ENCODE measurements at regions not wholly inside any gene's neighbourhood (a gene's known extent, or its start where the extent isn't known, plus 50 kb on each side); places are given as distances from the start of the nearest gene placed in this dataset.

DNA sequence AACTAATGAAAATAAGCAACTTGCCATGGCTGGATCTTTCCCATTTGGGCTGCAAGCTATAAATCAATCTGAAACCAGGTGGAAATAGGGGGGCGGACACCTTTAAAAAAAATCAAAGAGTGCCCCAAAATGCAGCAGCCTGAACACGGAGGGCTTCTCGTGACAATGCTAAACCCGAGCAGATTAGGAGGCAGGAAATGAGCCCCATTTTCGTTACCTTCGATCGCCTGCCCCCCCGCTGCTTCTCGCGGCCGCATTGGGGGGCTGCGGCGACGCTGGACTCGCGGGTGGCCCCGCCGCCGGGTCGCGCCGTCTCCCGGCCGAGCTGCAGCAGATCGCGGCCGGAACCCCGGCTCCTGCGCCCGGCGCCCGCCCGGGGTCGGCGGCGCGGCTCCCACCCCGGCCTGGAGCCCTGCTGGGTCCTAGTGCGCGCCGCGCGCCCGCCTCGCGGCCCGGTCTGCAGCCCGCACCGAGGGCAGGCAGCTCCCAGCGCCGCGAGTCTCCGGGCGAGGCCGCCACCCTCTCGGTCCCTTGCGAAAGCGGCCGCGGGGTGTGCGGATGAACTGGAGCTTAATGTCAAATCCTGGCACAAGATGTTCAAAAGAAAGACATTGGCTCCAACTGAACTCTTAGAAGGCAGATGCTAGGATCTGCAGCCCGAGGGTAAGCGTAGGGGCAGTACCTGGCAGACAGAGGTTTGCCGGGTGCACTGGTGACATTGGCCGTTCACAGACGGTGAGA is 201.9 kb upstream of the FOXN3 start:
- Mint-ChIP-seq H3K9me3 (no peaks in the 10 kb centered on the region), H3K27me3 (no peaks in the 10 kb centered on the region), H3K27ac (peak overlapping the region; percentile 97), H3K36me3 (ENCODE audit: low read depth) (peaks cover 10% of the 10 kb centered on the region), H3K4me1 (peaks cover 63% of the 10 kb centered on the region), H3K4me3 (peak overlapping the region; percentile 89)
- peak; percentile 75 for DNase-seq
- CTCF ChIA-PET, result interaction anchor here (0.6 to 1.4 kb wide), 4 partner anchors 11 to 84 kb away, joined by 3 to 4 read pairs (median 4); no protein-coding TSS in a partner anchor
- POLR2A ChIA-PET, result no interaction called here

GRCh38 chr14:89618330-89618708 is 201.3 kb upstream of the FOXN3 start:
- DNase-seq, result no peak
- peaks cover 11% of the 10 kb centered on the region for H3K36me3 Mint-ChIP-seq (ENCODE audit: low read depth)
- no peaks in the 10 kb centered on the region for H3K9me3 Mint-ChIP-seq
- CTCF ChIA-PET, result interaction anchor here (0.8 to 1.4 kb wide), 2 partner anchors 85 to 193 kb away, joined by 3 read pairs; no protein-coding TSS in a partner anchor
- H3K27ac Mint-ChIP-seq, result peak overlapping the region; percentile 96
- H3K4me1 Mint-ChIP-seq, result peaks cover 70% of the 10 kb centered on the region
- H3K4me3 Mint-ChIP-seq, result peak overlapping the region; percentile 89
- no peaks in the 10 kb centered on the region for H3K27me3 Mint-ChIP-seq
- POLR2A ChIA-PET, result no interaction called here

- POLR2A ChIA-PET, result interaction anchor here (0.7 kb wide), 1 partner anchor 34 kb away, joined by 3 read pairs; no protein-coding TSS in a partner anchor
- H3K9me3 Mint-ChIP-seq, result no peaks in the 10 kb centered on the region
- peaks cover 74% of the 10 kb centered on the region for H3K4me1 Mint-ChIP-seq
- CTCF ChIA-PET, result interaction anchor here (0.6 to 1.4 kb wide), 3 partner anchors 86 to 295 kb away, joined by 3 read pairs; no protein-coding TSS in a partner anchor
- H3K27ac Mint-ChIP-seq, result peak overlapping the region; percentile 96
- no peaks in the 10 kb centered on the region for H3K27me3 Mint-ChIP-seq
- peaks cover 15% of the 10 kb centered on the region for H3K36me3 Mint-ChIP-seq (ENCODE audit: low read depth)
- peak overlapping the region; percentile 89 for H3K4me3 Mint-ChIP-seq
- peak; percentile 44 for DNase-seq
Observed at GRCh38 chr14:89617481-89618329, 200.7 kb upstream of the FOXN3 start.

DNA sequence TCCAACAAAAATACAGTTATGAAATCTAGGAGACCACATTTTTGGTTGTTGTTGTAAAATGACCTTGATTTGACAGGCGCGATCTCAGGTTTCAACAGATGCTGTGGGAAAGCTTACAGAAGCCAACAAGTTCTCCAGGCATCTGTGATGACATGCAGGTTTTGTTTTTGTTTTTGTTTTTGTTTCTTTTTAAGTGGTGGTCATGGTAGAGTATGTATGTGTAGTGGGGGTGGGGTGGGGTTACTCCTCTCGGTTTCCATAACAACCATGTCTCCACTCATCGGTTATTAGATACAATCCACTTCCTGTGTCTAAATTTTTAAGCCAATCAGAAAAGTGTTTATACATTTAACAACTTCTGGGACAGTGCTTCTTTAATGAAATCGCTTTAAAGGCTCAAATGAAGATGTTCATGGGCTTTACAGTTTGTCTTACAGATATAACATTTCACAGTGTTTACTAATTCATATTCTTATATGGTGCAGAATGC is 199.9 kb upstream of the FOXN3 start:
- peak overlapping the region; percentile 89 for H3K4me3 Mint-ChIP-seq

GRCh38 chr14:89616425-89616824 is 199.4 kb upstream of the FOXN3 start:
- ChIA-PET CTCF (interaction anchor here (0.6 kb wide), 2 partner anchors 10 to 166 kb away, joined by 3 read pairs; no protein-coding TSS in a partner anchor), POLR2A (interaction anchor here (0.6 kb wide), 1 partner anchor 8 kb away, joined by 3 read pairs; no protein-coding TSS in a partner anchor)
- peak overlapping the region; percentile 96 for H3K27ac Mint-ChIP-seq
- no peak for DNase-seq
- H3K4me1 Mint-ChIP-seq, result peaks cover 68% of the 10 kb centered on the region
- no peaks in the 10 kb centered on the region for H3K9me3 Mint-ChIP-seq
- H3K27me3 Mint-ChIP-seq, result no peaks in the 10 kb centered on the region
- H3K4me3 Mint-ChIP-seq, result peak overlapping the region; percentile 89
- peaks cover 21% of the 10 kb centered on the region for H3K36me3 Mint-ChIP-seq (ENCODE audit: low read depth)

More for the DNA sequence above, 199.9 kb upstream of the FOXN3 start:
- Mint-ChIP-seq H3K4me1 (peaks cover 70% of the 10 kb centered on the region), H3K27me3 (no peaks in the 10 kb centered on the region), H3K36me3 (ENCODE audit: low read depth) (peaks cover 18% of the 10 kb centered on the region), H3K9me3 (no peaks in the 10 kb centered on the region), H3K27ac (peak overlapping the region; percentile 96)
- ChIA-PET POLR2A (interaction anchor here (0.7 kb wide), 1 partner anchor 35 kb away, joined by 3 read pairs; no protein-coding TSS in a partner anchor), CTCF (interaction anchor here (0.6 kb wide), 3 partner anchors 10 to 295 kb away, joined by 3 read pairs; no protein-coding TSS in a partner anchor)
- DNase-seq, result peak; percentile 76

DNA sequence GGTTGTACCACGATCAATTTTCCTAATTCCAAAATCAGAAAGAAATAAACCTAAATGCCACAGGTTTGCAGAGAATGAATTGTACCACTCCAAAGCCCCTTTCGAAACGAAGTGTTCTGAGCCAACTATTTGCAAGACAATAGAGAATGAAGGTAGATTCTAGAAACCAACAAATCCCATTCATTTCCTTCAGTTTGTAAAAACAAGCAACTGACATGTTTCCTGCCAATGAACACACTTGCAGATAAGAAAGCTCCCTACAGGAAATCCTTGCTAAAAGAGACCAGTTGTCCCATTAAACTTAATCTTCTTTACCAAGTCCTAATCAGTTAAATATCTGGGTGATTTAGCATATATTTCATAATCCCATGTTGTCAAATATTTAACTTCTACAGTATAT is 198.4 kb upstream of the FOXN3 start:
- DNase-seq, result no peak
- ChIA-PET CTCF (no interaction called here), POLR2A (no interaction called here)
- Mint-ChIP-seq H3K4me3 (peak overlapping the region; percentile 89), H3K9me3 (peaks cover 5% of the 10 kb centered on the region), H3K4me1 (peaks cover 64% of the 10 kb centered on the region), H3K27ac (peak overlapping the region; percentile 71), H3K27me3 (no peaks in the 10 kb centered on the region), H3K36me3 (ENCODE audit: low read depth) (peaks cover 30% of the 10 kb centered on the region)

DNA sequence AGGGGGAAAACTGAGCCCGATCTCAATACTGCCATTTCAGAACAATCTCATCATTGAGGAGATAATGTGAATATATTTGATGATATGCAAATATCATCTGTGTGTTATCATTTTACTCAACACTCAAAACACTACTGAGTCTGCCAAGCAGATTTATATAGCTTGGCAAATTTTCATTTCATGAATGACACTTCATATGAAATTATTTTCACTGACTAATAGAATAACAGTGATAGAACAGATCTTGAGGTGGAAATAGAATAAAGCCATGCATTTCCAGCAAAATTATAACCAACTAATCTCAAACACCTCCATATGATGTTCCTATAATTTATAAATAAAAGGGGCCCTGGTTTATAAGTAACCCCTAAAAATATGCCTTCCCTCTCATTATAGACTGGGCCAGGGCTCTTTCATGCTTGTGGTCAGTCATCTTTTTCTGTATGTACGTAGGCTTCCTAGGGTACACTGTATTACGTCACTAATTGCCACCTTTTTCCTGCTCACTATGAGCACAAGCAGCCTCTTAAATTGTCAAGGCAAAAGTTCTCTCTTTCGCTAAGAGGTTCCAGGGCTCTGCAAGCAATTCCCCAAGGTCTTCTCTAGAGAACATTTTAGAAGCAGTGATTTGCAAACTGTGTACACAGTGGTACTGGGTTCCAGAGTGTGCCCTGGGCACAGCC is 197.1 kb upstream of the FOXN3 start:
- peaks cover 68% of the 10 kb centered on the region for H3K4me1 Mint-ChIP-seq
- CTCF ChIA-PET, result interaction anchor here (0.6 kb wide), 1 partner anchor 442 kb away, joined by 3 read pairs; no protein-coding TSS in a partner anchor
- H3K27ac Mint-ChIP-seq, result peak overlapping the region; percentile 22
- DNase-seq, result no peak
- peak overlapping the region; percentile 9 for H3K4me3 Mint-ChIP-seq
- POLR2A ChIA-PET, result no interaction called here
- peaks cover 41% of the 10 kb centered on the region for H3K36me3 Mint-ChIP-seq (ENCODE audit: low read depth)
- H3K9me3 Mint-ChIP-seq, result peaks cover 9% of the 10 kb centered on the region
- H3K27me3 Mint-ChIP-seq, result no peaks in the 10 kb centered on the region

DNA sequence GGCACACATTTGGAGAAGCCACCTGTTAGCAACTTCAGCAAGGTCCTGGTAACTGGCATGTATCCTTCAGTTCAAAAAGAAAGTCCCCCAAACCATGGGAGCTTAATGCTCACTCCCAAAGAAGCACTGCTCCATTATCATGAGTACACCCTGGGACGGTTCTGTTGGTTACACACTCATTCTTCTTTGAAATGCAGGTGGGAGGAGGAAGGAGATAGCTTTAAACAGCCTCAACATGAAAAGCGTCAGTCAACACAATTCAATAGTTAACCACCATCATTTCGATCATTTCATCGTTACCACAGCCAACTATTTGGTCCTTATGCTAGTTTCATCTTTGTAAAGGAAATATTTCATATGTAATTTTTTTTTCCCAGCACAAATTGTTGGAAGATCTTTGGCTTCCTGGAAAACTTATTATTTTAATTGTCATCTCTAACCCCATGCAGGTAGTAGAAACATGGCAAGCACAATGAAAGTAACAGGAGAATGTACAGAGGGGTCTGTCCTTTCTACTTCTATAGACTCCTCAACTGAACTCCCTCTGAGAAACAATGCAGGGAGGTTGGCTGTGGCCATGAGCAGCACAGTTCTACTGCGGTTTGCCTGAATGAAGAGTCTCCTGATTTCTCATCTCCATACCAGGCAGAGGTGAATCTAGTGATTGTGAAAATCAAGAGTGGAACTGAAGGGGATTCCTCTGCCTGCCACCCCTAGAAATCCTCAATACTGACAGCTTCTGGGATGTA is 196.4 kb upstream of the FOXN3 start:
- no peak for DNase-seq
- Mint-ChIP-seq H3K4me1 (peaks cover 75% of the 10 kb centered on the region), H3K27me3 (no peaks in the 10 kb centered on the region), H3K36me3 (ENCODE audit: low read depth) (peaks cover 48% of the 10 kb centered on the region), H3K27ac (peak overlapping the region; percentile 22), H3K4me3 (peak overlapping the region; percentile 9), H3K9me3 (peaks cover 14% of the 10 kb centered on the region)
- ChIA-PET POLR2A (interaction anchor here (0.7 kb wide), 1 partner anchor 56 kb away, joined by 3 read pairs; no protein-coding TSS in a partner anchor), CTCF (no interaction called here)

DNA sequence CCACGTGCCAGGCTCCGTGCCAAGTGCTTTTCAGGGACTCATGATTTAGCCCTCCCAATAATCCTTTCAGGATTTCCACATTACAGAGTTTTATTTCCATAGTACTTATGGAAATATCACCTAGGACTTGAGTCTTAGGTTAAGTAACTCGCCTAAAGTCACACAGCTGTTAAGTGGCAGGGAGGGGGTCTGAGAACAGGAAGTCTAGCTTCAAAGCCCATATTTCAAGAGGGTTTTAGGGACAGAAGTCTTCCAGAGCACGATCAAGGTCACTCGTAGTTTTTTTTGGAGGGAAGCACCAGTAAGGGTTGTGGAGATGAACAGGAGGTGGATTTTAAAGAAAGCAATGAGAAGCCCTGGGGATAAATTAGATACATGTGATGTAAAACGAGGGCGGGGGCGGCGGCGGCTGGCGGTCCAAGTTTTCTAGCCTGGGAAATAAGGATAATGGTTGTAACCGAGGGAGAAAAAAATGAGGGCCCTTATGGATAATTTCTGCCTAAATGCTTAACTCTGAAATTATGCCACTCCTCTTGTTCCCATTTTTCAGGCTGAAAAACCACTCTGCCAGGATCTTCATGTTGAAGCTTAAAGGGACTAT is 192.6 kb upstream of the FOXN3 start:
- CTCF ChIA-PET, result no interaction called here
- Mint-ChIP-seq H3K36me3 (ENCODE audit: low read depth) (peaks cover 61% of the 10 kb centered on the region), H3K27ac (peak overlapping the region; percentile 27), H3K4me3 (no peak overlapping the region), H3K27me3 (no peaks in the 10 kb centered on the region), H3K9me3 (peaks cover 35% of the 10 kb centered on the region), H3K4me1 (peaks cover 54% of the 10 kb centered on the region)
- POLR2A ChIA-PET, result no interaction called here
- no peak for DNase-seq

DNA sequence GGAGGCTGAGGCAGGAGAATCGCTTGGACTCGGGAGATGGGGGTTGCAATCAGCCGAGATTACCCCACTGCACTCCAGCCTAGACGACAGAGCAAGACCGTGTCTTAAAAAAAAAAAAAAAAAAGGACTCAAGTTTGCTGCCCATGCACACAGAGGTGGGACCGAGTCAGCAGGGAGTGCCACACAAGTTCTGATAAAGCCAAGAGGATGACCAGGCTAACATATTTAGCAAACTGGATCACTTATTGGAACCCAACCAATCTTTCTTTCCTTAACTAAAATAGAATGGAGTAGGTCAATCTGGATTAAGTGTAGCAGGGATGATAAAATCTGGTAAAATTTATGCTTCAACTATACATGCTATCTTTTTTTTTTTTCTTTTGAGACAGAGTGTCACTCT is 190.4 kb upstream of the FOXN3 start:
- Mint-ChIP-seq H3K4me1 (peaks cover 50% of the 10 kb centered on the region), H3K4me3 (no peak overlapping the region), H3K36me3 (ENCODE audit: low read depth) (peaks cover 77% of the 10 kb centered on the region), H3K9me3 (peaks cover 48% of the 10 kb centered on the region), H3K27me3 (no peaks in the 10 kb centered on the region), H3K27ac (no peak overlapping the region)
- no peak for DNase-seq
- CTCF ChIA-PET, result interaction anchor here (0.7 kb wide), 1 partner anchor 51 kb away, joined by 3 read pairs; no protein-coding TSS in a partner anchor
- POLR2A ChIA-PET, result no interaction called here

- POLR2A ChIA-PET, result no interaction called here
- Mint-ChIP-seq H3K36me3 (ENCODE audit: low read depth) (peaks cover 82% of the 10 kb centered on the region), H3K27ac (no peak overlapping the region), H3K9me3 (peaks cover 64% of the 10 kb centered on the region), H3K27me3 (no peaks in the 10 kb centered on the region), H3K4me1 (peaks cover 38% of the 10 kb centered on the region), H3K4me3 (no peak overlapping the region)
- CTCF ChIA-PET, result interaction anchor here (0.6 kb wide), 1 partner anchor 137 kb away, joined by 3 read pairs; no protein-coding TSS in a partner anchor
- DNase-seq, result no peak
Observed at GRCh38 chr14:89603938-89604480, 187.0 kb upstream of the FOXN3 start.

All from activated CD4-positive, alpha-beta T cell treated with anti-CD3 and anti-CD28 coated beads, Interleukin-2, amount 10 ng/mL, durations not matched to agents 7 days and 5 days (primary cell).